ENCODE measurements at regions not wholly inside any gene's neighbourhood (a gene's known extent, or its start where the extent isn't known, plus 50 kb on each side); places are given as distances from the start of the nearest gene placed in this dataset.

DNA sequence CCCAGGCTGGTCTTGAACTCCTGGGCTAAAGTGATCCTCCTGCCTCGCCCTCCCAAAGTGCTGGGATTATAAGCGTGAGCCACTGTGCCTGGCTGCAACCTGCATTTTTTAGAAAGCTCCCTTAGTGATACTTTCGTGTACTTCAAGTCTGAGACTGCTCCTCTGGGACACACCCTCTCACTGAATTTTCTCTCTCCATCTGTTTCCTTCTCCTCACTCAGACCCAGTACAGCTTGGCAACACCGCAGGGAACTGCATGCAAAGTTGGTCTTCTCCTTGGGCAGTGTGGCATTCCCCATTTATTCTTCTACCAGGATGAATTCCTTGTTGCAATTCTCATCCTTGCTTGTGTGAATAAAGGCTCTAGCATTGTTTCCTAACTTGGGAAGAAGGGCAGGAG is 175.9 kb downstream of the LPIN1 start:
- WGBS (ENCODE audit: missing lambda C conversion rate): 18% methylated on average over 4 of the region's 4 CpGs
- no peaks in the 10 kb centered on the region for H3K9me3 ChIP-seq
- no peak overlapping the region for H3K27ac ChIP-seq
- TF ChIP-seq KDM1A (IDR thresholded peaks at IDR 0.05; ENCODE audit: low read depth) (no peak), JUN (IDR thresholded peaks at IDR 0.05) (no peak), MAFK (IDR thresholded peaks at IDR 0.05; ENCODE audit: partially characterized antibody) (no peak), CBX8 (IDR thresholded peaks at IDR 0.05) (no peak), EP300 (IDR thresholded peaks at IDR 0.05) (no peak), HOXB13 (CRISPR knock-in tag; IDR thresholded peaks at IDR 0.05; ENCODE audit: low read depth) (no peak), RARB (CRISPR knock-in tag; IDR thresholded peaks at IDR 0.05) (no peak), NFE2L2 (conservative IDR thresholded peaks at IDR 0.05; ENCODE audit: low read length) (no peak), ESRRA (IDR thresholded peaks at IDR 0.05; ENCODE audit: borderline replicate concordance, low read length) (no peak), ZNF302 (CRISPR knock-in tag; IDR thresholded peaks at IDR 0.05) (no peak), PHF8 (IDR thresholded peaks at IDR 0.05; ENCODE audit: borderline replicate concordance, low read depth) (no peak), KDM5A (IDR thresholded peaks at IDR 0.05) (no peak), CHD4 (IDR thresholded peaks at IDR 0.05; ENCODE audit: borderline replicate concordance) (no peak), MYC (IDR thresholded peaks at IDR 0.05; ENCODE audit: borderline replicate concordance, low read length) (no peak)
- TF ChIP-seq, protein P1, sequence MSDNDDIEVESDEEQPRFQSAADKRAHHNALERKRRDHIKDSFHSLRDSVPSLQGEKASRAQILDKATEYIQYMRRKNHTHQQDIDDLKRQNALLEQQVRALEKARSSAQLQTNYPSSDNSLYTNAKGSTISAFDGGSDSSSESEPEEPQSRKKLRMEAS (IDR thresholded peaks at IDR 0.05): no peak
- TF ChIP-seq, protein P2, sequence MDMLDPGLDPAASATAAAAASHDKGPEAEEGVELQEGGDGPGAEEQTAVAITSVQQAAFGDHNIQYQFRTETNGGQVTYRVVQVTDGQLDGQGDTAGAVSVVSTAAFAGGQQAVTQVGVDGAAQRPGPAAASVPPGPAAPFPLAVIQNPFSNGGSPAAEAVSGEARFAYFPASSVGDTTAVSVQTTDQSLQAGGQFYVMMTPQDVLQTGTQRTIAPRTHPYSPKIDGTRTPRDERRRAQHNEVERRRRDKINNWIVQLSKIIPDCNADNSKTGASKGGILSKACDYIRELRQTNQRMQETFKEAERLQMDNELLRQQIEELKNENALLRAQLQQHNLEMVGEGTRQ (IDR thresholded peaks at IDR 0.05): no peak
- TF ChIP-seq, protein P3, sequence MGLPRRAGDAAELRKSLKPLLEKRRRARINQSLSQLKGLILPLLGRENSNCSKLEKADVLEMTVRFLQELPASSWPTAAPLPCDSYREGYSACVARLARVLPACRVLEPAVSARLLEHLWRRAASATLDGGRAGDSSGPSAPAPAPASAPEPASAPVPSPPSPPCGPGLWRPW (IDR thresholded peaks at IDR 0.05): no peak
- TF ChIP-seq, protein P4, sequence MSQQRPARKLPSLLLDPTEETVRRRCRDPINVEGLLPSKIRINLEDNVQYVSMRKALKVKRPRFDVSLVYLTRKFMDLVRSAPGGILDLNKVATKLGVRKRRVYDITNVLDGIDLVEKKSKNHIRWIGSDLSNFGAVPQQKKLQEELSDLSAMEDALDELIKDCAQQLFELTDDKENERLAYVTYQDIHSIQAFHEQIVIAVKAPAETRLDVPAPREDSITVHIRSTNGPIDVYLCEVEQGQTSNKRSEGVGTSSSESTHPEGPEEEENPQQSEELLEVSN (IDR thresholded peaks at IDR 0.05; ENCODE audit: borderline replicate concordance, low read depth): no peak
- ChIA-PET POLR2A (interaction anchor here (0.7 kb wide), 1 partner anchor 178 kb away, joined by 3 read pairs; no protein-coding TSS in a partner anchor), CTCF (interaction anchor here (0.6 to 1.0 kb wide), 2 partner anchors 12 to 407 kb away, joined by 3 to 4 read pairs; no protein-coding TSS in a partner anchor)
- no peak for DNase-seq (ENCODE audit: low read depth in 1 of 2, low spot score in 1 of 2)
- ATAC-seq: no peak
- H3K4me1 ChIP-seq: no peaks in the 10 kb centered on the region
- H3K4me3 ChIP-seq: no peak overlapping the region
- no peak overlapping the region for H3K4me2 ChIP-seq
- FAIRE-seq: no peak

DNA sequence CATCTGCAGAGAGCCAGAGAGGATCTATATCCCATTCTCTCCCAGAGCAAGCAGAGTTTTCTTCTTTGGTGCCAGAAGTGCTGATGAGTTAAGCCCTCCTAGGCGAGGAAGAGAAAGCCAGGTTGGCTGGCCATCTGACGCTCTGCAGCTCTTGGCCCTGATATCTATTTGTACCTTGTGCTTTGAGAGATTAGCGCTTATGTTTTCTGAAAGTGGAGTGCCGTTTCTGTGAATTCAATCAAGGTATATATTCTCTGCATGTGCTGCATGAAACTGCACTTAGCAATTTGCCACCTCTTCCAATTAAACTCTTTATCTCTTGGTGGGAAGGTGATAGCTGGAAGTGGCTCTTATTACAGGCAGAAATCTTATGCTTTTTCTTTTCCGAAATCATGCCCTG is 177.5 kb downstream of the LPIN1 start:
- CTCF ChIA-PET: interaction anchor here (0.9 kb wide), 1 partner anchor 1007 kb away, joined by 3 read pairs; no protein-coding TSS in a partner anchor
- H3K4me3 ChIP-seq: no peak overlapping the region
- no peak overlapping the region for H3K4me2 ChIP-seq
- no peak for ATAC-seq
- H3K27ac ChIP-seq: no peak overlapping the region
- no peaks in the 10 kb centered on the region for H3K4me1 ChIP-seq
- H3K9me3 ChIP-seq: no peaks in the 10 kb centered on the region
- 30% methylated on average over 5 of the region's 5 CpGs for WGBS (ENCODE audit: missing lambda C conversion rate)
- TF ChIP-seq MAZ (IDR thresholded peaks at IDR 0.05; ENCODE audit: borderline replicate concordance, low read depth, low read length) (no peak), RFX5 (IDR thresholded peaks at IDR 0.05) (no peak), PHF8 (IDR thresholded peaks at IDR 0.05; ENCODE audit: borderline replicate concordance, low read depth) (no peak), EP300 (IDR thresholded peaks at IDR 0.05) (no peak), CBX2 (IDR thresholded peaks at IDR 0.05; ENCODE audit: borderline replicate concordance, low read depth) (no peak), HOXA7 (CRISPR knock-in tag; IDR thresholded peaks at IDR 0.05) (no peak), RNF2 (IDR thresholded peaks at IDR 0.05; ENCODE audit: borderline replicate concordance, low read depth) (no peak), FOSB (CRISPR knock-in tag; IDR thresholded peaks at IDR 0.05) (no peak), JUNB (IDR thresholded peaks at IDR 0.05) (no peak), FOXS1 (CRISPR knock-in tag; IDR thresholded peaks at IDR 0.05) (no peak)
- TF ChIP-seq, protein P5, sequence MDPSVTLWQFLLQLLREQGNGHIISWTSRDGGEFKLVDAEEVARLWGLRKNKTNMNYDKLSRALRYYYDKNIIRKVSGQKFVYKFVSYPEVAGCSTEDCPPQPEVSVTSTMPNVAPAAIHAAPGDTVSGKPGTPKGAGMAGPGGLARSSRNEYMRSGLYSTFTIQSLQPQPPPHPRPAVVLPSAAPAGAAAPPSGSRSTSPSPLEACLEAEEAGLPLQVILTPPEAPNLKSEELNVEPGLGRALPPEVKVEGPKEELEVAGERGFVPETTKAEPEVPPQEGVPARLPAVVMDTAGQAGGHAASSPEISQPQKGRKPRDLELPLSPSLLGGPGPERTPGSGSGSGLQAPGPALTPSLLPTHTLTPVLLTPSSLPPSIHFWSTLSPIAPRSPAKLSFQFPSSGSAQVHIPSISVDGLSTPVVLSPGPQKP (IDR thresholded peaks at IDR 0.05; ENCODE audit: low read depth, low read length): no peak
- TF ChIP-seq, protein P1 (IDR thresholded peaks at IDR 0.05): no peak
- POLR2A ChIA-PET: no interaction called here
- DNase-seq (ENCODE audit: low read depth in 1 of 2, low spot score in 1 of 2): no peak
- FAIRE-seq: no peak

All from A549 (cell line).